H1 (cell line): ENCODE measurements at regions not wholly inside any gene's neighbourhood (a gene's known extent, or its start where the extent isn't known, plus 50 kb on each side); places are given as distances from the start of the nearest gene placed in this dataset.

ENCODE experiments used
- CTCF ChIA-PET: fragments of 300-600 bp; sonication (Branson Sonifier 250); formaldehyde crosslinking; loops from one replicate; lab custom pipeline; 2021; ENCODE audit not compliant: partially characterized antibody; lab: Charles Lee
- POLR2A ChIA-PET: fragments of 300-600 bp; sonication (Branson Sonifier 250); formaldehyde crosslinking; loops from one replicate; lab custom pipeline; 2021; ENCODE audit warnings: inconsistent platforms; ENCODE audit not compliant: partially characterized antibody; lab: Charles Lee
- DNase-seq, 2 experiments: peaks; one replicate each; pipeline versions ENCODE4 v3.0.0 to v3.0.0-alpha.2; 2010 to 2022; ENCODE audit warnings: low spot score in 2 of 2, low read depth in 1 of 2, mixed read lengths in 1 of 2
- FAIRE-seq: peaks from 2 replicates; lab custom pipeline; 2011; peaks lifted over from hg19 to GRCh38; lab: Jason Lieb, UNC
- H2AFZ ChIP-seq: 2 replicates; pipeline ENCODE4 v1.8.1; 2012; ENCODE audit warnings: low read length, inconsistent platforms
- H2AK5ac ChIP-seq: 2 replicates; pipeline ENCODE4 v1.6.1; 2013; ENCODE audit warnings: low read depth, low read length
- H2BK120ac ChIP-seq: replicated peaks from 2 replicates; pipeline ENCODE3; 2013; ENCODE audit warnings: low read depth, low read length, inconsistent platforms
- H2BK12ac ChIP-seq: 2 replicates; pipeline ENCODE4 v1.6.1; 2013; ENCODE audit warnings: low read depth, low read length
- H2BK15ac ChIP-seq: 2 replicates; pipeline ENCODE4 v1.6.1; 2013; ENCODE audit warnings: low read length
- H2BK20ac ChIP-seq: 2 replicates; pipeline ENCODE4 v1.6.1; 2013; ENCODE audit warnings: low read length
- H2BK5ac ChIP-seq: 2 replicates; pipeline ENCODE4 v1.6.1; 2013; ENCODE audit warnings: low read depth, low read length
- H3K14ac ChIP-seq: 2 replicates; pipeline ENCODE4 v1.6.1; 2013; ENCODE audit warnings: inconsistent platforms; ENCODE audit not compliant: insufficient read length
- H3K18ac ChIP-seq: 2 replicates; pipeline ENCODE4 v1.6.1; 2013; ENCODE audit warnings: low read length; ENCODE audit errors: extremely low read depth
- H3K23ac ChIP-seq: 2 replicates; pipeline ENCODE4 v1.6.1; 2013; ENCODE audit warnings: inconsistent platforms; ENCODE audit not compliant: insufficient read length
- H3K23me2 ChIP-seq: 2 replicates; pipeline ENCODE4 v1.6.1; 2013; ENCODE audit warnings: low read depth, low read length
- H3K27ac ChIP-seq: 2 replicates; pipeline ENCODE4 v1.6.1; 2011; ENCODE audit warnings: low read depth, low read length, inconsistent platforms
- H3K27me3 ChIP-seq, 4 experiments: replicated peaks in 1 of 4; 1 replicate in 1 of 4; 2 replicates in 3 of 4; pipeline versions ENCODE4 v1.6.1 to v1.8.1; 2011 to 2013; ENCODE audit warnings: low read length in 3 of 4, mild to moderate bottlenecking in 3 of 4, inconsistent platforms in 2 of 4, mixed read lengths in 2 of 4, moderate library complexity in 1 of 4; ENCODE audit not compliant: control insufficient read depth in 3 of 4, insufficient read depth in 3 of 4; ENCODE audit errors: extremely low read depth in 1 of 4
- H3K36me3 ChIP-seq, 4 experiments: 2 replicates each; pipeline versions ENCODE4 v1.6.1 to v1.8.1; 2011 to 2013; ENCODE audit warnings: mild to moderate bottlenecking in 4 of 4, low read length in 3 of 4, moderate library complexity in 2 of 4, control low read depth in 1 of 4, inconsistent platforms in 1 of 4; ENCODE audit not compliant: insufficient read depth in 4 of 4, control insufficient read depth in 2 of 4
- H3K4ac ChIP-seq: replicated peaks from 2 replicates; pipeline ENCODE3; 2013; ENCODE audit warnings: low read length, low read depth, mixed read lengths, inconsistent platforms; ENCODE audit not compliant: insufficient read length
- H3K4me1 ChIP-seq, 4 experiments: replicated peaks in 1 of 4; 1 replicate in 1 of 4; 2 replicates in 3 of 4; pipeline versions ENCODE4 v1.6.1 to v1.8.1; 2011 to 2013; ENCODE audit warnings: low read length in 3 of 4, inconsistent platforms in 2 of 4, mixed read lengths in 1 of 4; ENCODE audit not compliant: insufficient read depth in 4 of 4, control insufficient read depth in 3 of 4
- H3K4me2 ChIP-seq, 2 experiments: 2 replicates each; pipeline versions ENCODE4 v1.6.1 to v1.8.1; 2011 to 2013; ENCODE audit warnings: low read depth in 2 of 2, low read length in 2 of 2, control low read depth in 1 of 2, inconsistent platforms in 1 of 2, mild to moderate bottlenecking in 1 of 2; ENCODE audit not compliant: insufficient read depth in 1 of 2
- H3K4me3 ChIP-seq, 4 experiments: fragments of 200-600, 300-600 bp in 1 of 4; sonication (generic), shearing (Covaris generic), sonication (Bioruptor Twin) in 1 of 4; 2 replicates each; pipeline versions ENCODE4 v1.5.1 to v1.8.1; 2011 to 2016; ENCODE audit warnings: low read length in 4 of 4, low read depth in 3 of 4, control low read depth in 2 of 4, inconsistent platforms in 2 of 4, mild to moderate bottlenecking in 2 of 4, mixed read lengths in 1 of 4, moderate library complexity in 1 of 4; ENCODE audit not compliant: insufficient read depth in 2 of 4; ENCODE audit errors: extremely low read depth in 1 of 4
- H3K56ac ChIP-seq: replicated peaks from 2 replicates; pipeline ENCODE3; 2013; ENCODE audit warnings: low read depth, mild to moderate bottlenecking, mixed read lengths, low read length, inconsistent platforms; ENCODE audit not compliant: insufficient read length
- H3K79me1 ChIP-seq: 2 replicates; pipeline ENCODE4 v1.6.1; 2013; ENCODE audit warnings: low read depth, low read length, control low read depth
- H3K79me2 ChIP-seq, 2 experiments: 2 replicates each; pipeline versions ENCODE4 v1.6.1 to v1.8.1; 2012 to 2013; ENCODE audit warnings: low read length in 2 of 2, mild to moderate bottlenecking in 2 of 2, inconsistent platforms in 1 of 2; ENCODE audit not compliant: insufficient read depth in 2 of 2, control insufficient read depth in 1 of 2
- H3K9ac ChIP-seq, 4 experiments: replicated peaks in 1 of 4; 1 replicate in 1 of 4; 2 replicates in 3 of 4; pipeline versions ENCODE4 v1.6.1 to v1.8.1; 2011 to 2013; ENCODE audit warnings: low read depth in 3 of 4, low read length in 3 of 4, control low read depth in 2 of 4, mild to moderate bottlenecking in 2 of 4, moderate library complexity in 2 of 4, inconsistent platforms in 1 of 4; ENCODE audit errors: extremely low read depth in 1 of 4
- H3K9me3 ChIP-seq, 2 experiments: 2 replicates each; pipeline versions ENCODE4 v1.6.1 to v1.8.1; 2012 to 2013; ENCODE audit warnings: mild to moderate bottlenecking in 2 of 2, moderate library complexity in 2 of 2, control low read depth in 1 of 2, inconsistent platforms in 1 of 2, low read depth in 1 of 2, low read length in 1 of 2, mixed read lengths in 1 of 2; ENCODE audit not compliant: insufficient read depth in 2 of 2
- H4K20me1 ChIP-seq, 2 experiments: replicated peaks in 1 of 2; 2 replicates each; pipeline versions ENCODE3 to v1.8.1; 2011 to 2013; ENCODE audit warnings: inconsistent platforms in 2 of 2, low read length in 2 of 2, mild to moderate bottlenecking in 1 of 2; ENCODE audit not compliant: insufficient read depth in 2 of 2, control insufficient read depth in 1 of 2
- H4K5ac ChIP-seq: 2 replicates; pipeline ENCODE4 v1.6.1; 2013; ENCODE audit warnings: low read length, low read depth, mixed read lengths, inconsistent platforms; ENCODE audit not compliant: insufficient read length
- H4K8ac ChIP-seq: 2 replicates; pipeline ENCODE4 v1.8.0; 2013; ENCODE audit warnings: mild to moderate bottlenecking, moderate library complexity, low read length, inconsistent platforms; ENCODE audit not compliant: insufficient read depth; ENCODE audit errors: extremely low read depth
- H4K91ac ChIP-seq: replicated peaks from 2 replicates; pipeline ENCODE3; 2013; ENCODE audit warnings: low read length, mixed read lengths, inconsistent platforms; ENCODE audit not compliant: insufficient read length
- BCL11A ChIP-seq, 2 experiments: IDR thresholded peaks; one replicate each; pipeline ENCODE4 v1.6.1; 2011; ENCODE audit warnings: low read depth in 2 of 2, low read length in 2 of 2, mild to moderate bottlenecking in 2 of 2
- RAD21 ChIP-seq, 2 experiments: IDR thresholded peaks in 1 of 2; conservative IDR thresholded peaks in 1 of 2; 2 replicates each; pipeline ENCODE4 v1.6.1; 2011; ENCODE audit warnings: low read depth in 2 of 2, low read length in 2 of 2, improper control_type of control experiment in 1 of 2, inconsistent platforms in 1 of 2, mild to moderate bottlenecking in 1 of 2, moderate library complexity in 1 of 2
- SIRT6 ChIP-seq: IDR thresholded peaks from one replicate; pipeline ENCODE4 v1.7.1; 2012; ENCODE audit warnings: low read length, inconsistent platforms
- SP4 ChIP-seq: IDR thresholded peaks from 2 replicates; pipeline ENCODE4 v1.6.1; 2012; ENCODE audit warnings: low read length, inconsistent platforms
- TAF7 ChIP-seq: optimal IDR thresholded peaks from 2 replicates; pipeline ENCODE3; 2011; ENCODE audit warnings: low read depth, mild to moderate bottlenecking, inconsistent platforms, low read length, moderate library complexity, borderline replicate concordance
- TEAD4 ChIP-seq: IDR thresholded peaks from 2 replicates; pipeline ENCODE4 v1.6.1; 2012; ENCODE audit warnings: low read depth, low read length, inconsistent platforms, mixed read lengths
- WGBS, 2 experiments: shearing (Covaris generic) in 1 of 2; methylation state at CpG; one replicate each; pipeline versions ENCODE4 v1.1.6 to v1.1.7; 2013 to 2015; ENCODE audit warnings: low lambda C conversion rate in 2 of 2, mixed read lengths in 2 of 2, inconsistent platforms in 1 of 2, low coverage in 1 of 2, missing lambda C conversion rate in 1 of 2; ENCODE audit not compliant: insufficient replicate concordance in 2 of 2, insufficient coverage in 1 of 2, insufficient read length in 1 of 2; ENCODE audit errors: extremely low coverage in 1 of 2, missing lambda C conversion rate in 1 of 2; 5-methylcytosine and 5-hydroxymethylcytosine counted together

DNA sequence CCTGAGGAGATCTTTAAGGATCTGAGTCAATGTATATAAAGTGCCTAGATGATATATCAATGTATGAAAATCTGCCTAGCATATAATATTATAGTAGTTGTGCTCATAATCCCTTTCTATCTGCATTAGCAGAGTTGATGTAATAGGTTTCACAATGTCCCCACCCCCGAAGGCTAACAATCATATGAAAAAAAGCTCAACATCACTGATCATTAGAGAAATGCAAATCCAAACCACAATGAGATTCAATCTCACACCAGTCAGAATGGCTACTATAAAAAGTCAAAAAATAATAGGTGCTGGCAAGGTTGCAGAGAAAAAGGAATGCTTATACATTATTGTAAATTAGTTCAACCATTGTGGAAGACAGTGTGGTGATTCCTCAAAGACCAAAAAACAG is 147.8 kb upstream of the DPT start:
- TF ChIP-seq RAD21 (IDR thresholded peaks at IDR 0.05 in 1 of 2, conservative IDR thresholded peaks at IDR 0.05 in 1 of 2; ENCODE audit: low read depth in 2 of 2, low read length in 2 of 2) (no peak), SIRT6 (no peak), TAF7 (no peak), SP4 (no peak), TEAD4 (no peak), BCL11A (IDR thresholded peaks at IDR 0.05; ENCODE audit: low read depth in 2 of 2, low read length in 2 of 2) (no peak)
- CTCF ChIA-PET: no interaction called here
- no peak overlapping the region for H3K56ac ChIP-seq
- H2BK15ac ChIP-seq: no peak overlapping the region
- H2BK5ac ChIP-seq: no peak overlapping the region
- no peak overlapping the region for H2BK20ac ChIP-seq
- no peaks in the 10 kb centered on the region for H3K79me1 ChIP-seq
- H3K18ac ChIP-seq: no peak overlapping the region
- H4K20me1 ChIP-seq: no peaks in the 10 kb centered on the region
- no peak overlapping the region for H3K23ac ChIP-seq
- no peak overlapping the region for H3K14ac ChIP-seq
- no peak overlapping the region for H2BK120ac ChIP-seq
- no peak for DNase-seq
- no peak overlapping the region for H3K27ac ChIP-seq
- H4K91ac ChIP-seq: no peak overlapping the region
- H3K4ac ChIP-seq: no peak overlapping the region
- POLR2A ChIA-PET: no interaction called here
- H2BK12ac ChIP-seq: no peak overlapping the region
- no peak overlapping the region; the same call in 1 of the 2 replicates for H4K8ac ChIP-seq
- no peak overlapping the region for H3K4me2 ChIP-seq
- no peak for FAIRE-seq
- H3K9me3 ChIP-seq: no peaks in the 10 kb centered on the region; a peak in 1 of 4 replicates
- H3K9ac ChIP-seq: no peak overlapping the region
- H3K4me3 ChIP-seq: no peak overlapping the region
- 96% methylated on average over 1 of the region's 1 CpG; no CpG with 5 or more reads in 1 of the 2 experiments for WGBS, 2 experiments
- no peaks in the 10 kb centered on the region for H3K36me3 ChIP-seq
- H2AFZ ChIP-seq: no peak overlapping the region
- no peak overlapping the region for H2AK5ac ChIP-seq
- no peak overlapping the region for H4K5ac ChIP-seq
- peaks cover 0 to 2% (median under 1%) of the 10 kb centered on the region in 4 experiments; a peak in 3 of 7 replicates for H3K4me1 ChIP-seq
- H3K23me2 ChIP-seq: no peaks in the 10 kb centered on the region
- no peaks in the 10 kb centered on the region for H3K79me2 ChIP-seq
- no peaks in the 10 kb centered on the region for H3K27me3 ChIP-seq
